ENCODE measurements at regions not wholly inside any gene's neighbourhood (a gene's known extent, or its start where the extent isn't known, plus 50 kb on each side); places are given as distances from the start of the nearest gene placed in this dataset.
A peak's percentile ranks its signal among the peaks of the same experiment; 100 is the strongest.

GRCh38 chr7:148527717-148528168 lies 62.8 kb upstream of the C7orf33 start:
- H3K4me3 ChIP-seq, result no peak overlapping the region
- no peak overlapping the region for H3K27ac ChIP-seq
- TF ChIP-seq HMGXB4 (CRISPR knock-in tag; IDR thresholded peaks at IDR 0.05; ENCODE audit: borderline replicate concordance) (no peak), CTCF (IDR thresholded peaks at IDR 0.05) (peak; percentile 86), REST (IDR thresholded peaks at IDR 0.05) (no peak), SMC3 (IDR thresholded peaks at IDR 0.05) (peak; percentile 72), RAD21 (conservative IDR thresholded peaks at IDR 0.05 in 1 of 2, IDR thresholded peaks at IDR 0.05 in 1 of 2) (peak; percentile 51 to 59; a peak in 4 of 5 replicates), MAX (IDR thresholded peaks at IDR 0.05) (no peak)
- ChIA-PET POLR2A (no interaction called here), CTCF (interaction anchor here (0.6 to 1.5 kb wide), 13 partner anchors 9 to 560 kb away, joined by 3 to 7 read pairs (median 3); no protein-coding TSS in a partner anchor)
- no peaks in the 10 kb centered on the region for H3K9me3 ChIP-seq
- no peak for FAIRE-seq
- WGBS (ENCODE audit: missing lambda C conversion rate), result 2% methylated on average over 6 of the region's 6 CpGs
- ATAC-seq, result peak; percentile 99 to 100
- no peaks in the 10 kb centered on the region for H3K4me1 ChIP-seq
- peak; percentile 79 to 92 for DNase-seq (ENCODE audit: low read depth in 1 of 2, low spot score in 1 of 2)
- H3K4me2 ChIP-seq, result no peak overlapping the region

GRCh38 chr7:148535217-148535616 lies 55.3 kb upstream of the C7orf33 start:
- peak in 1 of 2 experiments; percentile 11 for DNase-seq (ENCODE audit: low read depth in 1 of 2, low spot score in 1 of 2)
- Histone ChIP-seq H3K4me3 (no peak overlapping the region), H3K9me3 (no peaks in the 10 kb centered on the region), H3K27ac (no peak overlapping the region), H3K4me1 (no peaks in the 10 kb centered on the region), H3K4me2 (peak overlapping the region; percentile 30)
- WGBS (ENCODE audit: missing lambda C conversion rate), result 2% methylated on average over 9 of the region's 9 CpGs
- FAIRE-seq, result no peak
- peak; percentile 63 to 83; a peak in 5 of 6 replicates for ATAC-seq
- ChIA-PET POLR2A (no interaction called here), CTCF (no interaction called here)
- TF ChIP-seq CBX8 (IDR thresholded peaks at IDR 0.05) (no peak), RAD21 (conservative IDR thresholded peaks at IDR 0.05 in 1 of 2, IDR thresholded peaks at IDR 0.05 in 1 of 2) (0 out of 5 replicates have a peak, but pooled peaks of 1 of the 2 experiments have one; percentile 14), JUNB (IDR thresholded peaks at IDR 0.05) (no peak), MAZ (IDR thresholded peaks at IDR 0.05; ENCODE audit: borderline replicate concordance, low read depth, low read length) (no peak), MAFK (IDR thresholded peaks at IDR 0.05; ENCODE audit: partially characterized antibody) (no peak), BHLHE40 (IDR thresholded peaks at IDR 0.05; ENCODE audit: low read depth, low read length) (no peak)

- Histone ChIP-seq H3K4me1 (no peaks in the 10 kb centered on the region), H3K4me2 (no peak overlapping the region), H3K9me3 (no peaks in the 10 kb centered on the region), H3K27ac (no peak overlapping the region), H3K4me3 (no peak overlapping the region)
- CTCF ChIA-PET, result interaction anchor here (0.8 kb wide), 1 partner anchor 10 kb away, joined by 3 read pairs; no protein-coding TSS in a partner anchor
- ATAC-seq (no peak; a peak in 1 of 6 replicates), DNase-seq (ENCODE audit: low read depth in 1 of 2, low spot score in 1 of 2) (no peak), FAIRE-seq (no peak)
- POLR2A ChIA-PET, result no interaction called here
- WGBS (ENCODE audit: missing lambda C conversion rate), result 56% methylated on average over 6 of the region's 6 CpGs
- no peak for TF ChIP-seq JUNB (IDR thresholded peaks at IDR 0.05)
- no peak for TF ChIP-seq KDM5A (IDR thresholded peaks at IDR 0.05)
- TF ChIP-seq RCOR1 (IDR thresholded peaks at IDR 0.05; ENCODE audit: low read depth, low read length), result no peak
- TF ChIP-seq ESRRA (IDR thresholded peaks at IDR 0.05; ENCODE audit: borderline replicate concordance, low read length), result no peak
- TF ChIP-seq REST (IDR thresholded peaks at IDR 0.05), result no peak
- no peak for TF ChIP-seq USF2 (IDR thresholded peaks at IDR 0.05)
- TF ChIP-seq SMC3 (IDR thresholded peaks at IDR 0.05), result no peak
- no peak for TF ChIP-seq GATA3 (IDR thresholded peaks at IDR 0.05; ENCODE audit: borderline replicate concordance)
- TF ChIP-seq RAD21 (conservative IDR thresholded peaks at IDR 0.05 in 1 of 2, IDR thresholded peaks at IDR 0.05 in 1 of 2), result no peak
- TF ChIP-seq CBX2 (IDR thresholded peaks at IDR 0.05; ENCODE audit: borderline replicate concordance, low read depth), result no peak
- TF ChIP-seq HMGXB4 (CRISPR knock-in tag; IDR thresholded peaks at IDR 0.05; ENCODE audit: borderline replicate concordance), result no peak
These were observed 53.1 kb upstream of the C7orf33 start for GRCh38 chr7:148537435-148537834.
